NCI-H1694 (cell line): ENCODE measurements at regions not wholly inside any gene's neighbourhood (a gene's known extent, or its start where the extent isn't known, plus 50 kb on each side); places are given as distances from the start of the nearest gene placed in this dataset.
"Not testable (repeated sequence)": the region's sequence is repeated elsewhere in the genome, so short reads cannot be mapped to it uniquely, and the experiment has no call there.

Source experiments
- DNase-seq: peaks from one replicate; lab custom pipeline; 2025; lab: John Stamatoyannopoulos, UW

- DNase-seq: peak; percentile 51
Measured at GRCh38 chr2:224650815-224651439, 65.2 kb downstream of the CCDC195 start.

DNA sequence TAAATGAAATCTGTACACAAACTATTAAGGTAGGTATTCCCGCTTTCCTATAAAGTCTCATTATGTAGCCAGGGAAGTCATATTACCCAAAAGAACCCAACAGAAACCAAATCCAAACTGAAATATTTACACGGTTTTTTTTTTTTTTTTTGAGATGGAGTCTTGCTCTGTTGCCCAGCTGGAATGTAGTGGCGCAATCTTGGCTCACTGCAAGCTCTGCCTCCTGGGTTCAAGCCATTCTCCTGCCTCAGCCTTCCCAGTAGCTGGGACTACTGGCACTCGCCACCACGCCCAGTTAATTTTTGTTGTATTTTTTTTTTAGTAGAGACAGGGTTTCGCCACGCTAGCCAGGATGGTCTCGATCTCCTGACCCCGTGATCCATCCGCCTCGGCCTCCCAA lies 62.5 kb upstream of the CUL3 start:
- not testable (repeated sequence) for DNase-seq

GRCh38 chr2:224646242-224646846 lies 61.2 kb upstream of the CUL3 start:
- DNase-seq: peak; percentile 2

GRCh38 chr2:224645722-224646121 lies 60.6 kb upstream of the CUL3 start:
- no peak for DNase-seq

DNA sequence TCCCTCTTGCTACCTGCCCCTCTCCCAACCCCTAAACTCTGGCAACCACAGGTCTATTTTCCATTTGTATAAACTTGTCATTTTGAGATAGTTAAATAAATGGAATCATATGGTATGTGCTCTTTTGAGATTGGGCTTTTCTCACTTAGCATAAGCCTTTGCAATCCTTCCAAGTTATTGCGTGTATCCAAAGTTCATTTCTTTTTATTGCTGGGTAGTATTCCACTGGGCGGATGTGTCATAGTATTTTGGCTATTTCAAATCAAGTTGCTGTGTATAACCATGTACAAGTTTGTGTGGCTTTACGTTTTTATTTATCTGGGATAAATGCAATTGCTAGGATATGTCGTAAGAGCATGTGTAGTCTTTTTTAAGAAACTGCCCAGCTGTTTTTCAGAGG lies 55.5 kb upstream of the CUL3 start:
- no peak for DNase-seq

- DNase-seq: no peak
Measured at GRCh38 chr2:224638301-224638823, 53.2 kb upstream of the CUL3 start.
